ENCODE measurements at regions not wholly inside any gene's neighbourhood (a gene's known extent, or its start where the extent isn't known, plus 50 kb on each side); places are given as distances from the start of the nearest gene placed in this dataset.

DNA sequence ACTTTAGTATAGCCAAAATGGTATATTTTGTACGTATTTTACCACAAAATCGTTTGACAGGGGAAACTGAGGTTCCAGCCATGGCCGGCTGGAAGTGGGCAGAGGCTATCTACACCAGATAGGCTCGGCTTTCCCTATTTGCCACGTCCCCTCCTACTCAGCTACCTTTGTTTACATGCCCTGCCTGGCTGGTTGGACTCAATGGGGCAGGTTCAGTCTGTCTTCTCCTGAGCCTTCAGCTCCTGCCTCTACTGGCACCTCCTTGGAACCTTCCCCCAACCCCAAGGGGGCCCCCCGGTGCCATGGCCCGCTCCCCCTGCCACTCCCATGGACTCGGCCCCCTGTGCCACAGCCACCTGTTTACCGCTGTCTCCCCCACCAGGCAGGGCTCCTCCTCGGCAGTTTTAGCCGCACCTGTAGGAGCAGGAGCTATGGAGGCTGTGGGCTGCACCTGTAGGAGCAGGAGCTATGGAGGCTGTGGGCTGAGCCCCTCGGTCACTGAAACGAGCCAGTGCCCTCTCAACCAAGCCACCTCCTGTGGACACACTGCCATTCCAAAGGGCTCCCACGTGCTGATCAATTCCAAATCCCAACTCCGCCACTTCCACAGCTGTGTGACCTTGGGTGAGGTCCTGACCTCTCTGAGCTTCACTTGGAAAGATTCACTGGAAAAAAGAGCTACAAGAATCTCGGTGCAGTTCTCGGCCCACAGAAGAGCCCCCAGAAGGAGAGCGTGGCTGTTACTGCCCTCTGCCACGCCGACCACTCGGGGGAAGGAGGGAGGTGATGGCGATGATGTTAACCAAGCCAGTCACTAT is 62.2 kb downstream of the NCOR2 start:
- H3F3A ChIP-seq (ENCODE audit: insufficient read depth), result no peaks in the 10 kb centered on the region
- no peaks in the 10 kb centered on the region for H3K9me2 ChIP-seq (replicated peaks; ENCODE audit: insufficient read depth, low read length)
- no peak overlapping the region for H3K4me3 ChIP-seq (ENCODE audit: insufficient read depth, low read length, poor library complexity, severe bottlenecking)
- H3K27me3 ChIP-seq (ENCODE audit: low read length), result no peaks in the 10 kb centered on the region
- no peak overlapping the region for H2AFZ ChIP-seq (ENCODE audit: low read depth, low read length, severe bottlenecking)
- no peak overlapping the region for H3K4me2 ChIP-seq (ENCODE audit: low read depth, low read length, poor library complexity, severe bottlenecking)
- H3K79me2 ChIP-seq (ENCODE audit: insufficient read depth, low read length), result peaks cover 4% of the 10 kb centered on the region; the same call in 1 of the 2 replicates
- no peaks in the 10 kb centered on the region for H3K36me3 ChIP-seq (ENCODE audit: low read length)
- H4K20me1 ChIP-seq (ENCODE audit: low read depth, low read length), result no peaks in the 10 kb centered on the region; the same call in 1 of the 2 replicates
- H3K9me3 ChIP-seq (ENCODE audit: insufficient read depth, low read length), result no peaks in the 10 kb centered on the region
- H3K9ac ChIP-seq (ENCODE audit: low read length), result no peak overlapping the region
- TF ChIP-seq EZH2phosphoT487 (conservative IDR thresholded peaks at IDR 0.05; ENCODE audit: low read length), result no peak
- no peak for TF ChIP-seq CTCF (IDR thresholded peaks at IDR 0.05; ENCODE audit: insufficient read depth, low read length, poor library complexity, severe bottlenecking)
- no peak overlapping the region for H3K27ac ChIP-seq (ENCODE audit: low read depth, low read length)

DNA sequence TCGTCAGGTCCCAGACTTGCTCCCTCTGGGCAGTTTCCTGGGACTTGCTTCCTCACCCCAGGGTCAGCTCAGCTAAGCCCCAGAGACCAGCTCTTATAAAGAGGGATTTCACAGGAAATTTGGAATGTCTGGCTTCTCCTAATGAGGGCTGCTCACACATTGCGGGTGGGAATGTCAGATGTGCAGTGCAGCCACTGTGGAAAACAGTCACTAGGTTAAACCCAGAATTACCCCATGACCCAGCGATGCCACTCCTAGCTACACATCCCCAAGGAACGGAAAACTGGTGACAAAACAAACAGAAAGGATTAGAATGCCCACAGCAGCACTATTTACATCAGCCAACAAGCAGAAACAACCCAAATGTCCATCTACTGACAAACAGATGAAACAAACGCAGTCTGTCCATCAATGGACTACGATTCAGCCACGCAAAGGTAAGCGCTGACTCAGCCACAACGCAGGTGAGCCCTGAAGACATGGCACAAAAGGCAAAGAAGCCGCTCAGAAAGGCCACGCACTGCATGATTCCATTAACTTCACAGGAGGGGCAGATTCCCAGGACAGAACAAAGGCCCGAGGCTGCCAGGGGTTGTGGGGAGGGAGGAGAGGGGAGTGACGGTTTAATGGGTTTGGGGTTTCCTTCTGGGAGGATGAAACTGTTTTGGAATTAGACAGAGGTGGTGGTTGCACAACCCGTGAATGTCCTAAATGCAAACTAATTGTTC is 63.0 kb downstream of the NCOR2 start:
- no peaks in the 10 kb centered on the region for H3K27me3 ChIP-seq (ENCODE audit: low read length)
- H3K9me2 ChIP-seq (replicated peaks; ENCODE audit: insufficient read depth, low read length), result no peaks in the 10 kb centered on the region
- H2AFZ ChIP-seq (ENCODE audit: low read depth, low read length, severe bottlenecking), result no peak overlapping the region
- no peak overlapping the region for H3K9ac ChIP-seq (ENCODE audit: low read length)
- H3K4me2 ChIP-seq (ENCODE audit: low read depth, low read length, poor library complexity, severe bottlenecking), result no peak overlapping the region
- H3K4me3 ChIP-seq (ENCODE audit: insufficient read depth, low read length, poor library complexity, severe bottlenecking), result no peak overlapping the region
- no peak for TF ChIP-seq EZH2phosphoT487 (conservative IDR thresholded peaks at IDR 0.05; ENCODE audit: low read length)
- no peak for TF ChIP-seq CTCF (IDR thresholded peaks at IDR 0.05; ENCODE audit: insufficient read depth, low read length, poor library complexity, severe bottlenecking)
- H3K9me3 ChIP-seq (ENCODE audit: insufficient read depth, low read length), result no peaks in the 10 kb centered on the region
- no peaks in the 10 kb centered on the region for H3K36me3 ChIP-seq (ENCODE audit: low read length)
- H3K27ac ChIP-seq (ENCODE audit: low read depth, low read length), result no peak overlapping the region
- no peaks in the 10 kb centered on the region for H3F3A ChIP-seq (ENCODE audit: insufficient read depth)
- H4K20me1 ChIP-seq (ENCODE audit: low read depth, low read length), result no peaks in the 10 kb centered on the region; the same call in 1 of the 2 replicates
- H3K79me2 ChIP-seq (ENCODE audit: insufficient read depth, low read length), result peaks cover 4% of the 10 kb centered on the region; the same call in 1 of the 2 replicates

DNA sequence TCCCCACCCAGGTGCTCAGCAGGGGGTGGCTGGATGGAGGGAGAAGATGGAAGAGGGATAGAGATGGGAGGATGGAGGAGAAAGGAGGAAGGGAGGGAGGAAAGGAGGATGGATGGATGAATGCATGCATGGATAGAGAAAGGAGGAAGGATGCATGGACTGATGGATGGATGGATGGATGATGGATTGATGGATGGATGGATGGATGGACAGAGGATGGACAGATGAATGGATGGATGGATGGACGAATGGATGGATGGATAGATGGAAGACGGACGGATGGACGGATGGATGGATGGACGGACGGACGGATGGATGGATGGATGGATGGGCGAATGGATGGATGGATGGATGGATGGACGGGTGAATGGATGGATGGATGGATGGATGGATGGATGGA is 64.1 kb downstream of the NCOR2 start:
- H3K4me3 ChIP-seq (ENCODE audit: insufficient read depth, low read length, poor library complexity, severe bottlenecking), result no peak overlapping the region
- no peaks in the 10 kb centered on the region for H3K9me3 ChIP-seq (ENCODE audit: insufficient read depth, low read length)
- no peaks in the 10 kb centered on the region; the same call in 1 of the 2 replicates for H4K20me1 ChIP-seq (ENCODE audit: low read depth, low read length)
- H3K27me3 ChIP-seq (ENCODE audit: low read length), result no peaks in the 10 kb centered on the region
- H3K27ac ChIP-seq (ENCODE audit: low read depth, low read length), result no peak overlapping the region
- H3K79me2 ChIP-seq (ENCODE audit: insufficient read depth, low read length), result no peaks in the 10 kb centered on the region
- H3K36me3 ChIP-seq (ENCODE audit: low read length), result no peaks in the 10 kb centered on the region
- H3F3A ChIP-seq (ENCODE audit: insufficient read depth), result no peaks in the 10 kb centered on the region
- TF ChIP-seq EZH2phosphoT487 (conservative IDR thresholded peaks at IDR 0.05; ENCODE audit: low read length), result no peak
- no peak for TF ChIP-seq CTCF (IDR thresholded peaks at IDR 0.05; ENCODE audit: insufficient read depth, low read length, poor library complexity, severe bottlenecking)
- H3K4me2 ChIP-seq (ENCODE audit: low read depth, low read length, poor library complexity, severe bottlenecking), result no peak overlapping the region
- H3K9ac ChIP-seq (ENCODE audit: low read length), result no peak overlapping the region
- no peaks in the 10 kb centered on the region for H3K9me2 ChIP-seq (replicated peaks; ENCODE audit: insufficient read depth, low read length)
- H2AFZ ChIP-seq (ENCODE audit: low read depth, low read length, severe bottlenecking), result no peak overlapping the region

All from SU-DHL-6 (cell line).